ENCODE measurements at regions not wholly inside any gene's neighbourhood (a gene's known extent, or its start where the extent isn't known, plus 50 kb on each side); places are given as distances from the start of the nearest gene placed in this dataset.

DNA sequence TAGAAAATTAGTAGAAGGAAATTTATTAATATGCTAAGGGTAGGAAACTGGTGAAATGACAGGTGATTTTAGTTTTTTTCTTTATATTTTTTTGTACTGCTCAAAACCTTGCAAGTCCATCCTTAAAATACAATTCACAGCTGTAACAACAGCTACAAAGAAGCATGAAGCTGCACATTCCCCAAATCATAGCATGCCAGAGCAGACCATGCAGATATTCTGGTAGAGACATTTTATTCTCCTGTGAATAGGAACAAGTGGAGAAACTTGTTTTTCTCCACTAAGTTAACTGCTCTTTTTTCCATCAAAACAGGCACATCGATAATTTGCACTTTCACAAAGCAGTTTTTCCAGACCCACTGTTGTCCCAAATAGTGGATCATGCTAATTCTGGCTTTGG lies 1125.7 kb downstream of the BRINP3 start:
- Histone ChIP-seq H3K36me3 (ENCODE audit: control insufficient read depth, insufficient read depth, low read length) (no peaks in the 10 kb centered on the region), H3K27me3 (ENCODE audit: control insufficient read depth, insufficient read depth, low read length) (no peaks in the 10 kb centered on the region), H3K27ac (ENCODE audit: low read length) (no peak overlapping the region), H3K4me1 (ENCODE audit: control insufficient read depth, insufficient read depth, low read length) (no peaks in the 10 kb centered on the region), H3K9me3 (replicated peaks; ENCODE audit: control insufficient read depth, low read depth, low read length) (no peaks in the 10 kb centered on the region), H3K4me3 (ENCODE audit: low read length) (no peak overlapping the region)
- WGBS (ENCODE audit: insufficient coverage): 0% methylated on average over 1 of the region's 1 CpG
- peak; percentile 55 for DNase-seq

DNA sequence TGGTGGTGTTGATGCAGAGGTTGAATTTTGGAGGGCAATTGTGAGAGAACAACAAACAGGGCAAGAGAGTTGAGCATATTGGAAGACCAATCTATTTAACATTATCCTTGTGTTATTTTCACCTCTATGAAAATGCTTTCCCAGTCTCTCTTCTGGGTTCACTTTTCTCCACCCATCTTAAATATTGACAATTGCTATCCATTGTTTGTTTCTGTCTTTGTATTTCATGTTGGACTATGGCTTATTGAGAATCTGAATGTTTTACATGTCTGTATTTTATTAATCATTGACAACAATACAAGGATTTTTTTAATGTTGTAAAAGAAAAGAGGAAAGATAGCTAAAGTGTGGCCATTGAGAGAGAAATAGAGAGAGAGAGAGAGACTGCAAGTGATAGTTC lies 1121.5 kb downstream of the BRINP3 start:
- Histone ChIP-seq H3K9me3 (replicated peaks; ENCODE audit: control insufficient read depth, low read depth, low read length) (no peaks in the 10 kb centered on the region), H3K4me1 (ENCODE audit: control insufficient read depth, insufficient read depth, low read length) (no peaks in the 10 kb centered on the region), H3K4me3 (ENCODE audit: low read length) (no peak overlapping the region), H3K27ac (ENCODE audit: low read length) (no peak overlapping the region), H3K27me3 (ENCODE audit: control insufficient read depth, insufficient read depth, low read length) (no peaks in the 10 kb centered on the region), H3K36me3 (ENCODE audit: control insufficient read depth, insufficient read depth, low read length) (no peaks in the 10 kb centered on the region)
- DNase-seq: no peak

DNA sequence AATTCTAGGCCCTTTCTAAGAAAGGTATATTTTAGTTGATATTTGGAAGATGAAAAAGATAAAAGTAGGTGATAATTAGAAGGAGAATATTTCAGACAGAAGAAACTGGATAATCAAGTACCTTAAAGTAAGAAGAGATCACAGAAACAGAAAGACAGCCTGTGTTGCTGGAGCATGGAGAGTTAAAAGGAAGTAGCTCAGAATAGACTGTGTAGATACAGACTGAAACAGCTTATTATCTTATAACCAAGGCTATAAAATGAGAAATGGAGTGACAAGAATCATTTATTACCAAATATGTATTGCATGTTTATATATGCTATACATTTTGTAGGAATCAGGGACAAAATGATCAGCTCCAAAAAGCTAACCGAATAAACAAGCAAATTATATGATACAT lies 1120.3 kb downstream of the BRINP3 start:
- WGBS (ENCODE audit: insufficient coverage): no CpG with 5 or more reads among the region's 1 CpG
- H3K4me1 ChIP-seq (ENCODE audit: control insufficient read depth, insufficient read depth, low read length): no peaks in the 10 kb centered on the region
- no peak for DNase-seq
- no peaks in the 10 kb centered on the region for H3K36me3 ChIP-seq (ENCODE audit: control insufficient read depth, insufficient read depth, low read length)
- no peaks in the 10 kb centered on the region for H3K9me3 ChIP-seq (replicated peaks; ENCODE audit: control insufficient read depth, low read depth, low read length)
- H3K4me3 ChIP-seq (ENCODE audit: low read length): no peak overlapping the region
- H3K27me3 ChIP-seq (ENCODE audit: control insufficient read depth, insufficient read depth, low read length): no peaks in the 10 kb centered on the region
- no peak overlapping the region for H3K27ac ChIP-seq (ENCODE audit: low read length)

DNA sequence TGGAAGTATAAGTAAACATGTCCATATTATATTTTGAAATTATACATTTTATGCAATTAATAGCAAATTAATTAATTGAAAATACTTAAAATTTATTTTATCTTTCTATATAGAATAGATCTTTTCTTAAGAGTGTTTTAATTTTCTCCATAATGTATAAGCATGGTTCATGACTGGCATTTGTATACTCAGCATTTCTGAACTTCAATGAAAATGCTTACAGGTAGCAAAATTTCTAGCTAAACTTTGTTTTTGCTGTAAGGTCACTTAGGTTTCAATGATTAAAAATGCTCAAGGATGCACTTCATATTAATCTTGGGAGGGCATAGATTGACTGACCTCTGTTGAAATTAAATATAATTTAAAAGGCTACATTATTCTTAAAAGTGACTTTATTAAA lies 1108.1 kb downstream of the BRINP3 start:
- Histone ChIP-seq H3K4me3 (ENCODE audit: low read length) (no peak overlapping the region), H3K27me3 (ENCODE audit: control insufficient read depth, insufficient read depth, low read length) (no peaks in the 10 kb centered on the region), H3K36me3 (ENCODE audit: control insufficient read depth, insufficient read depth, low read length) (no peaks in the 10 kb centered on the region), H3K27ac (ENCODE audit: low read length) (no peak overlapping the region), H3K4me1 (ENCODE audit: control insufficient read depth, insufficient read depth, low read length) (no peaks in the 10 kb centered on the region), H3K9me3 (replicated peaks; ENCODE audit: control insufficient read depth, low read depth, low read length) (no peaks in the 10 kb centered on the region)
- DNase-seq: no peak

DNA sequence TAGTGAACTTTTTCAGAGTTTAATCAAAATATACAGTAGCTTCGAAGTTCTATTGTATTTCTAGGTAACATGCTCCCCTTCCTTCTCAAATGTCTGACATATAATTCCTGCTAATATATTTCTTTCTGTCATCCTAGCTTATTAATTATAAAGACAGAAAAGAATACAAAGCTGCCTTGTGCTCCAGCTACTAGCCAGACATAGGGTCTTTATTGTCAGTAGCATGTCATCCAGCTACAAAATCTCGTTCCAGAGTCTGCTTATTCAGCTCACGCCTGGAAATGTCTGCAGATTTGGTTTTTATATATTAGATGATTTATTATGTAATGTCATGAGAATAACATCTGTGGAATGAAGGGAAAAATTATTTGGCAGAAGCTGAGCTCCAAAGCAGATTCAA lies 1102.8 kb downstream of the BRINP3 start:
- H3K36me3 ChIP-seq (ENCODE audit: control insufficient read depth, insufficient read depth, low read length): no peaks in the 10 kb centered on the region
- no CpG with 5 or more reads among the region's 3 CpGs for WGBS (ENCODE audit: insufficient coverage)
- peak; percentile 29 for DNase-seq
- no peaks in the 10 kb centered on the region for H3K27me3 ChIP-seq (ENCODE audit: control insufficient read depth, insufficient read depth, low read length)
- H3K4me3 ChIP-seq (ENCODE audit: low read length): no peak overlapping the region
- no peaks in the 10 kb centered on the region for H3K9me3 ChIP-seq (replicated peaks; ENCODE audit: control insufficient read depth, low read depth, low read length)
- no peaks in the 10 kb centered on the region for H3K4me1 ChIP-seq (ENCODE audit: control insufficient read depth, insufficient read depth, low read length)
- no peak overlapping the region for H3K27ac ChIP-seq (ENCODE audit: low read length)

DNA sequence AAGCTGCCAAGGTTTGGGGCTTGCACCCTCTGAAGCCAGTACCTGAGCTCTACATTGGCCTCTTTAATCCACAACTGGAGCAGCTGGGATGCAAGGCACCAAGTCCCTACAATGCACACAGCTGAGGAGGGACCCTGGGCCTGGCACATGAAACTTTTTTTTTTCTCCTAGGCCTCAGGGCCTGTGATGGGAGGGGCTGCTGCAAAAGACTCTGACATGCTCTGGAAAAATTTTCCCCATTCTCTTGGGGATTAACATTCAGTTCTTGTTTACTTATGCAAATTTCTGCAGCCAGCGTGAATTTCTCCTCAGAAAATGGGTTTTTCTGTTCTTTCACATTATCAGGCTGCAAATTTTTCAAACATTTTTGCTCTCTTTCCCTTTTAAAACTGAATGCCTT lies 1072.2 kb downstream of the BRINP3 start:
- no peak overlapping the region for H3K27ac ChIP-seq (ENCODE audit: low read length)
- peak; percentile 2 for DNase-seq

DNA sequence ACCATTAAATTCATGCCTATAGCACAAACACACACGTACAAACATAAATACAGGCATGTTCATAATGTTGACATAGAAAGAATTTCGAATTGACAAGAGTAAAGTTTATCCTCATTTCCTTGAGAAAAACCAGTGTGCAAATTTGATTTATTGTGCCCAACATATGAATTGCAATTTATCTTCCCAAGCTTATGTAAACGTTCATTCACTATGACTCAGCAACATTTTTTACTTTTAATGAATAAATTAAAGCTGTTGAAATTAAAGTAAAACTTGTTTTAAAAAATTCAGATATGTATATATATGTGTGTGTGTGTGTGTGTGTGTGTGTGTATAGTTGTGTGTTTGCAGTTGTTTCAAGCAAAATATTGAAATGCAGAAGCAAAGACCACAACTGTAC lies 1067.9 kb downstream of the BRINP3 start:
- Histone ChIP-seq H3K9me3 (replicated peaks; ENCODE audit: control insufficient read depth, low read depth, low read length) (no peaks in the 10 kb centered on the region), H3K4me1 (ENCODE audit: control insufficient read depth, insufficient read depth, low read length) (no peaks in the 10 kb centered on the region), H3K27ac (ENCODE audit: low read length) (no peak overlapping the region), H3K36me3 (ENCODE audit: control insufficient read depth, insufficient read depth, low read length) (no peaks in the 10 kb centered on the region), H3K27me3 (ENCODE audit: control insufficient read depth, insufficient read depth, low read length) (no peaks in the 10 kb centered on the region), H3K4me3 (ENCODE audit: low read length) (no peak overlapping the region)
- DNase-seq: no peak
- WGBS (ENCODE audit: insufficient coverage): no CpG with 5 or more reads among the region's 3 CpGs

More for the DNA sequence above, 1072.2 kb downstream of the BRINP3 start:
- WGBS (ENCODE audit: insufficient coverage): 83% methylated on average over 1 of the region's 1 CpG
- Histone ChIP-seq H3K4me1 (ENCODE audit: control insufficient read depth, insufficient read depth, low read length) (no peaks in the 10 kb centered on the region), H3K27me3 (ENCODE audit: control insufficient read depth, insufficient read depth, low read length) (no peaks in the 10 kb centered on the region), H3K9me3 (replicated peaks; ENCODE audit: control insufficient read depth, low read depth, low read length) (no peaks in the 10 kb centered on the region), H3K4me3 (ENCODE audit: low read length) (no peak overlapping the region), H3K36me3 (ENCODE audit: control insufficient read depth, insufficient read depth, low read length) (no peaks in the 10 kb centered on the region)

DNA sequence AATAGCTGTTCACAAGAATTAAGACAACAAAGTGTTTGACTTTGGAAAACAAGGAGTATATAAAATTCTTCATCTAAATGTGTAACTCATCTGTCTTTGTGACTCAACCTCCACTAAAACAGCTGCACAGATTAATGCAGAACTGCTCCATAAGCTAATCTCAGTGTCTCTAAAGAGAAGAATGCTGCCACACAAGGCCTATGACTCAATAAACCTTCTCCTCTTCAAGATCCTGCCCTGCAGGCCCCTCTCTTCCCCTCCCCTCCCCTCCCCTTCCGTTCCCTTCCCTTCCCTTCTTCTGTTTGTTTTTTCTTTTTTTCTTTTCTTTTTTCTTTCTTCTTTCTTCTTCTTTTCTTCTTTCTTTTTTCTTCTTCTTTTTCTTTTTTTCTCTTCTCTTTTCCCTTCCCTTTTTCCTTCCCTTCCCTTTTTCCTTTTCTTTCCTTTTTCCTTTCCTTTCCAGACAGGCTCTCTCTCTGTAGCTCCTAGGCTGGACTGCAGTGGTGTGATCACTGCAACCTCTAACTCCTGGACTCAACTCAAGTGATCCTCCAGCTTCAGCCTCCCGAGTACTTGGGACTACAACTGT lies 1052.8 kb downstream of the BRINP3 start:
- Histone ChIP-seq H3K36me3 (ENCODE audit: control insufficient read depth, insufficient read depth, low read length) (no peaks in the 10 kb centered on the region), H3K4me1 (ENCODE audit: control insufficient read depth, insufficient read depth, low read length) (no peaks in the 10 kb centered on the region), H3K9me3 (replicated peaks; ENCODE audit: control insufficient read depth, low read depth, low read length) (no peaks in the 10 kb centered on the region), H3K27ac (ENCODE audit: low read length) (no peak overlapping the region), H3K27me3 (ENCODE audit: control insufficient read depth, insufficient read depth, low read length) (no peaks in the 10 kb centered on the region), H3K4me3 (ENCODE audit: low read length) (no peak overlapping the region)
- 50% methylated on average over 1 of the region's 2 CpGs for WGBS (ENCODE audit: insufficient coverage)
- no peak for DNase-seq

DNA sequence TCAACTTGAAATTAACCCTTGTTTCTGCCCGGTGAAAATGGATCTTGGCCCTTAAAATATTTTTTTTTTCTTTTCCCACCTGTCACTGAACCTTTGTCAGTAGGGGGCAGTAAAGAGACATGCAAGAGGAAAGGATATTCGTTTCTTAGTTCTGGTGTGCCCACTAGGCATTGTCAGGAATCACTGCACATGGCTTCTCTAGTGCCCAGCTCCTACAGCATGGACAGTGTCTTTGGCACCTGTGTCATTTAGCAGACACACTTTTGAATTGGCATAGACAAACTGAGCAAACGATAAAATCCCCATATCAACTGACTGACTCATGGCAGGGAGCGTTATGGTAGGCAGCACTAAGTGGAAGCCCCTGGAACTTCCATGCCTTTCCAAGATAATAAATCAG lies 1048.1 kb downstream of the BRINP3 start:
- Histone ChIP-seq H3K9me3 (replicated peaks; ENCODE audit: control insufficient read depth, low read depth, low read length) (no peaks in the 10 kb centered on the region), H3K27me3 (ENCODE audit: control insufficient read depth, insufficient read depth, low read length) (no peaks in the 10 kb centered on the region), H3K27ac (ENCODE audit: low read length) (no peak overlapping the region), H3K4me1 (ENCODE audit: control insufficient read depth, insufficient read depth, low read length) (no peaks in the 10 kb centered on the region), H3K36me3 (ENCODE audit: control insufficient read depth, insufficient read depth, low read length) (no peaks in the 10 kb centered on the region), H3K4me3 (ENCODE audit: low read length) (no peak overlapping the region)
- DNase-seq: peak; percentile 7
- WGBS (ENCODE audit: insufficient coverage): 20% methylated on average over 1 of the region's 4 CpGs

DNA sequence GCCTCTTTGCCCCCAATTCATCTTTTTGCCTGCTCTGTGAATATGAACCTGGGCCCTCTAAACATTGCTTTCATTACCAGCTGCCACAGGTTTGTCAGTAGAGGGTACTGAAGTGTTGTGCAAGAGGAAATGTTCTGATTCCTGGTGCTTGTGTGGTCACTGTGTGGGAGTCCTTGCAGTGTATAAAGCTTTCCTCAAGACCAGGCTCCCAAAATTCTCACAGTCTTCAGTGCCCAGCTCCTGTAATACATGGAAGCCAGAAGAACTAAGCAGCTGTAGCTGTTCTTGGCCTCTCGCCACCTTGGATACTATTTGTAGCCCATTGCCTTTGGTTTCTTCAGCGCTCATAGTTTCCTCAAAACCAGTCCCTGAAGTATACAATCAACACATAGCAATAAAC lies 1046.2 kb downstream of the BRINP3 start:
- peak; percentile 45 for DNase-seq
- Histone ChIP-seq H3K4me3 (ENCODE audit: low read length) (no peak overlapping the region), H3K4me1 (ENCODE audit: control insufficient read depth, insufficient read depth, low read length) (no peaks in the 10 kb centered on the region), H3K27me3 (ENCODE audit: control insufficient read depth, insufficient read depth, low read length) (no peaks in the 10 kb centered on the region), H3K9me3 (replicated peaks; ENCODE audit: control insufficient read depth, low read depth, low read length) (no peaks in the 10 kb centered on the region), H3K27ac (ENCODE audit: low read length) (no peak overlapping the region), H3K36me3 (ENCODE audit: control insufficient read depth, insufficient read depth, low read length) (no peaks in the 10 kb centered on the region)
- WGBS (ENCODE audit: insufficient coverage): 75% methylated on average over 1 of the region's 2 CpGs

DNA sequence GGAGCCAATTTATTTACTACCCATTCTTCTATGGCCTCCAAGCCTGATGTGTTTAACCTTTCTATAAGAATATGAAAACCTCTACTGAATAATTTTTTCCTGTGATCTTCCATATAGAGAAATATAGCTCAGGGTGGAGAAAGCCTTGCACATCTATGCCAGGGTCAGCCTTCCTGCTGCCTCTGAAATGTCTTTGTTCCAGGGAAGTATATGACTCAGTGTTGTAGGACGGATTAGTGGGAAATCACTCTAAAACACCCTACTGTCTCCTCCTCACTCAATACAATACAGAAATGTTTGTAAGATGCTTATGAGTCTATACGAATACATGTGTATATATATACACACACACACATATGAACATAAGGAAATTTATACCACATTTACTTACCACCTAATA lies 1044.9 kb downstream of the BRINP3 start:
- H3K27ac ChIP-seq (ENCODE audit: low read length): no peak overlapping the region
- no peaks in the 10 kb centered on the region for H3K4me1 ChIP-seq (ENCODE audit: control insufficient read depth, insufficient read depth, low read length)
- no peaks in the 10 kb centered on the region for H3K9me3 ChIP-seq (replicated peaks; ENCODE audit: control insufficient read depth, low read depth, low read length)
- WGBS (ENCODE audit: insufficient coverage): no CpG with 5 or more reads among the region's 2 CpGs
- no peaks in the 10 kb centered on the region for H3K27me3 ChIP-seq (ENCODE audit: control insufficient read depth, insufficient read depth, low read length)
- H3K4me3 ChIP-seq (ENCODE audit: low read length): no peak overlapping the region
- H3K36me3 ChIP-seq (ENCODE audit: control insufficient read depth, insufficient read depth, low read length): no peaks in the 10 kb centered on the region
- DNase-seq: no peak

All from muscle of leg (tissue), 3 donors.